GM21717 (cell line): ENCODE measurements at regions not wholly inside any gene's neighbourhood (a gene's known extent, or its start where the extent isn't known, plus 50 kb on each side); places are given as distances from the start of the nearest gene placed in this dataset.

Experiments
- ATAC-seq: cut with Tn5 transposase; IDR thresholded peaks from one replicate; pipeline ENCODE4 v1.9.1; 2021; ENCODE audit warnings: mild to moderate bottlenecking, moderate library complexity; ENCODE audit not compliant: unreplicated experiment

DNA sequence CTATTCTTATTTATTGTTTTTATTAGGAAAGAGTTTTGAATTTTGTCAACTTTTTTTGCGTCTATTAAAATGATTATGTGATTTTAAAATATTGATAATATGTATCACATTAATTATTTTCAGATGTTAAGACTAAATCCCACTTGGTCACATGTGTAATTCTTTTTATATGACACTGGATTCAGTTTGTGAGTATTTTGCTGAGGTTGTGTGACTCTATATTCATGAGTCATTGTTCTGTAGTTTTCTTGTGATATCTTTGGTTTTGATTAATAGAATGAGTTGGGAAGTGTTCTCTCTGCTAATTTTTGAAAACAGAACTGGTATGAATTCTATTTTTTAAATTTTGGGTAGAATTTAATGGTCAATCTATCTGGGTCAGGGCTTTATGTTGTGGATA is 317.9 kb downstream of the ETS1 start:
- no peak for ATAC-seq

DNA sequence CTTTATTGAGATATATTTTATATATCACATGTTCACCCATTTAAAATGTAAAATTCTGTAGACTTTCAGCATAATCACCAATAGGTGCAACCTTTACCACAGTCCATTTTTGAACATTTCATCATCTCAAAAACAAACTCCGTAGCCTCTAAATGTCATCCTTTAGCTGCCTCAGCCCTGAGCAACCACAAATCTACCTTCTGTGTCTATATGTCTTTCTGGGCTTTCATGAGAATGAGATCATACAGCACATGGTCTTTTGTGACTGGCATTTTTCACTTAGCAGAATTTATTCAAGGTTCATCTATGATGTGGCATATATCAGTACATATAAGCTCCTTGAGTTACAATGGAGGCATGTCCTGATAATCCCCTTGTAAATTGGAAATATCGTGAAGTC is 320.5 kb downstream of the ETS1 start:
- no peak for ATAC-seq

DNA sequence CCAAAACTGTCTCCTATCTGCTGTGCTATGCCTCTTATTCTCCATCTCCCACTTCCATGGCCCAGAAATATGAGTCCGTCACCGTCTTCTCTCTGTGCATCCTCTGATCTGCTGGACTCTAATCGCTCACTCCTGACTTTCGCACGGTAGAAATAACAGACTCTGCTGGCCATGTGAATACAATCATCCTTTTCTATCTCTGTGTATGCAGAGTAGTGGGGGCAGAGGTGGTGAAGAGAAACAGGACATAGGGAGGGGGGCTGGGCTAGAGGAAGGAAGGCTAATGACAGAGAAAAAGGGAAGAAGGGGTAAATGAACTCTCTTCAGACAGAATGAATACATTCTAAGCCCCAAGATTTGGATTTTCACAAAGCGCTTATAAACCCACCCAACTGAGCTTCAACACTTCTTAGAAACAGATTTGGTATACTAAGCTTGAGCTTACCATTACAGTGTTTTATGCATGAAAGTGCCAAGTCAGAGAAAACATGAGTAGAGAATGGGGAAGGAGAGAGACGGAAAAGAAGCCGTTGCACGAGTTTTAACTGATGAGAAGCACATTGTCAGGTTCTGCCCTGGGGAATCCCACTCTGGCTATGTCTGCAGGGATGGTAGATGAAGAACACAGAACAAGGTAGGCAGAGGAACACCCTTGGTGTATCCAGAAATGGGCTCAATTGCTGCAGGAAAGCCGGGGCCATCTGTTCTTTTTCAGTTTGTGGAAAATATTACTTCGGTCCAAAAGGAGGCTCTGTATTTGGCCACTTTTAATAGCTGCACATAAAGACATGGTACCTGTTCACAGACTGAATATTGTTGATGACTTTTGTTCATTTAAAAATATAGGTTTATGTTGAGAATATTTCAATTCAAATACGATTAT is 324.7 kb downstream of the ETS1 start:
- no peak for ATAC-seq

DNA sequence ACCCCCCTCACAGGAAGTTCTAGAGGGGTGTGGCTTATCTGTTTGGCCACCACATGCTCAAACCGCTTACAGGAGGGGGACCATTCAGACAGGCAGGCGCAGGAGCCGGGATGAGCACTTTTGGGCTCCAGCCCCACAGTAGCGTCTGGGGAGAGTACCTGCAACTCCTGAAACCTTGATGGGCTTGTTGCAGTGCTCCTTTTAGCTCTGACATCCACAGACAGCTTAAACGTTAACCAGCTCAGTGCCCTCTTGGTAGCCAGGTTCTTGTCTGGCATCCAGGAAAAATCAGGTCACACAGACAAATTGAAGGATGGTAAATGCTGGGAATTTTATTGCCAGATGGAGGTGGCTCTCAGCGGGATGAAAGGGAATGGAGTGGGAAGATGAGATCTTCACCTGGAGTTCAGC is 326.3 kb downstream of the ETS1 start:
- ATAC-seq = no peak

DNA sequence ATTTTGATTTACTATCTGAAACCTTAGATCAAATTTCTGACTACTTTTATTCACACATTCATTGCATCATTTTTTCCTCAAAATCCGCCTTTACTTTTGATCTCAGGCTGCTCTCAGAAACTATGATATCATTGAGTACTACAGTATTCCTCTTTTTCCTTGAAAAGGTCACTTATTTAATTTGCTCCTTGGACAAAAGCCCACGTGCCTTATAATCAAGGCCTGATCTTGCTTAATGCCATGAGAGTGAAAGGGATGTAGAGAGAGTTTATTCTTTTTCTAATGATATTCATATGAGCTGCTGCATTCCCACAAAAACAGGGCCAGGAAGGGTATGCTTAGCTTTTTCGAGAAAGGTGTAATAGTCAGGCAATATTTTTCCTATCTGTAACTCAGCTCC is 327.0 kb downstream of the ETS1 start:
- no peak for ATAC-seq

DNA sequence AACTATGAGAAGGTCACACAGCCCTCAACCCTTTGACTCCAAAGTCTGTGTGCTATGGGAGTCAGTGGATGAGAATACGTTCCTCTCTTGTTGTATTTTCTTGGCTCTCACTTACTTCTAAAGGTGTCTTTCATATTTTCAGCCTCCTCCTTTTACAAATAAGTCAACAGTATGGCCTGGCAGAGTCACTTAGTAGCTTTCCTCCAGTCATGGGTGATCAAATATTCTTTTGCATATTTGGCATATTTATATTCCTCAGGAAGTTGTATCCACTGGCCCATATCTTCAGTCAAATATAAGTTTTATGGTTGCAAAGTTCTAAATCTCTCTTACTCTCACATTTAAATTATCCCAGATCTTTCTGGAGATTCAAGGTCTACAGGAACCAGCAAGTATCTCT is 327.5 kb downstream of the ETS1 start:
- ATAC-seq = no peak

DNA sequence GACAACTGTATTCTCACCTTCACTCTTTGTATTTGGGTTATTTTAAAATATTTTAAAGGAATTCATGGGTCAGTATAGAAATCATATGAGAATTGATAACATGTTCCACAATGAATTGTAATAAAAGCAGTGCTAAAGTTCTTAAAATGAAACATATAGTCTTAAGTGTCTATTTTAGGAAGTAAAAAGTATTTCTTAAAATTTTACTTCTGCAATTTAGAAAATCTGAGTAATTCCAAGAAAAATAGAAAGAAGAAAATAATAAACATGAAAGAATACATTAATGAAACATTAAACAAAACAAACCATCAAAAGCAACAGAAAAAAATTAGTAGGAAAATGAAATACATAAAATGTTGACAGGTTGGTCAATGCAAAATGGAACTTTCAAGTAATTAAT is 332.4 kb downstream of the ETS1 start:
- no peak for ATAC-seq

DNA sequence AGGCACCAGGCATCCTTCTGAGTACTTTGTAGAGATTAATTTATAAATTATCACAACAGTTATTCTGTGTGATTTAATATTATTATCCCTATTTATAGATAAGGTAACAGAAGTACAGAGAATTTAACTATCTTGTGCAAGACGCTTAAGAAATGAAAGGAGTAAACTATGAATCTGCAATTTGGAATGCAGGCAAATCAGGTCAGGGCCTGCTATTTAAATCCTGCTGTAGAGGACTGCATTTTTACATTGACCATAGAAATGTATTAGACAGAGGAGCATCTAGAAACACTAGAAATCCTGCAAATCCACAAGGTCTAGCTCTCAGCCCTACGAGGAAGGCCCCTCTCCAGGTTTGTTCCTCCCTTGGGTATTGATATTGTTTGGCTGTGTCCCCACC is 336.2 kb downstream of the ETS1 start:
- ATAC-seq = no peak

DNA sequence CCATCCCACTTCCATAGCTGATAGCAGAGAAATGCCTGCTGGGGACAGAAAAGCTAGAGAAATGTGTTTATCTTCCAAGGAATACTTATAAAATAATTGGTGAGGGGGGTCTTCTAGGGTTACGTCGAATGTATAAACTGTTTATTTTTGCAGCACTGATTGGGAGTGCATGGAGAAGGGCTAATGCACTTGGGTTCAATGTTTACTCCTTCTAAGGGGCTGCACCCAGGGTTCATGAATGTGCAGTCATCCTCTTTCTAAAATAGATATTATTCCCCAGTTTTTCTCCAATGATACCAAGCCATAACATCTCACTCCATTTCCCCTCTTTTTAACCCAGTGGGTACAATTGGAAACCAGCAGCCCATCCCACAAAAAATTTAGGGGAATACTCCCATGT is 336.9 kb downstream of the ETS1 start:
- no peak for ATAC-seq

DNA sequence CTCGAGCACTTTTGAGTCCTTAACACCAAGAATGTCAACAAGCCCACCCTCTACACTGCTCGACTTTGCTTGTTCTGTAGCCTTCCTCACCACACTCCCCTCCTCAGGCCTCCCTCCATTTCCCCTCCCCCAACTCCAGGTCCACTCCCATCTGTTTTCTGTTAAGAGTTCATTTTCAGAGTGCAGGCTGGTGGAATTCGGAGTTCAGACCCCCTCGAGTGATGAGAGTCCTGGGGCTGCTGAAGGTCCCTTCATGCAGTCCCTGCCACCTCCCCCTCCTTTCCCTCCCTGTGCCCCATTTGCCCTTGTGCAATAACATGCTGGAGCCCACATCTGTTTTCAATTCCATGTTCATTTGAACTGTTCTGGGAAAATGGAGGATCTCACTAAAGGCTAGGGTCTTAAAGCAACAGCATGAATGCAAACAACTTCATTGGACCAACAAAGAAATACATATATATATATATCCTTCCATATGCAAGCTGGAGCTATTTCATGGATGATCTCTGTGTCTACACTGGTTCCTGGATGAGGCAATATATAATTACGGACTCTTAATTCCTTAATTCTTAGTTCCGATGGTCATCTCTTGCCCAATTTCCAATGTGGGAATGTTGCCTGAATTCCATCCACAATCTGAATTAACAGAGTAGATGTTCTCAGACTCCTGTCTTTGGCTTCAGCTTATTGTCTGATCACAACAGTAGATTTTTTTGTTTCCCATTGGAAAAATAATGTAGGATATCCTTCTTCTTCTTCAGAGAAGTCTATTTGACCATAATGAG is 340.4 kb downstream of the ETS1 start:
- no peak for ATAC-seq

DNA sequence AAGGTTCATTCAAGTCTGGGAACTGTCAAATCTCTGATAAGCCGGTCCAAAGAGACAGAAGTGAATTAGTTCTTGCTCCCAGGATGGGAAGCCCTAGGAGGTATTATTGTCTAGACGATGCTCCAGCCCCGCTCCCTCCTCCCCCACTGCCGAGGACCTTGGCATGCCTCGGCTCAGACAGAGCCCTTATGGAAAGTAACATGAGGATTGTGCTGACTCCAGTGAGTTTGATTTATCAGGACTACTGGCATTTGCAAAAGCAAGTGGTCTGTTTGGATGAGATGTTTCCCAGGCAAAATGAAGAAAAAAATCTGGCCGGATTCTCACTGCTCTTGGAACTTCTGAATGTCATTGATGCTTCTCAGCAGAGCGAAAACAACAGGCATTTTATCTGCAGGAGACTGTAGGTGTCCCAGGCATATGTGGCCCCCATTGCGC is 341.0 kb downstream of the ETS1 start:
- no peak for ATAC-seq

DNA sequence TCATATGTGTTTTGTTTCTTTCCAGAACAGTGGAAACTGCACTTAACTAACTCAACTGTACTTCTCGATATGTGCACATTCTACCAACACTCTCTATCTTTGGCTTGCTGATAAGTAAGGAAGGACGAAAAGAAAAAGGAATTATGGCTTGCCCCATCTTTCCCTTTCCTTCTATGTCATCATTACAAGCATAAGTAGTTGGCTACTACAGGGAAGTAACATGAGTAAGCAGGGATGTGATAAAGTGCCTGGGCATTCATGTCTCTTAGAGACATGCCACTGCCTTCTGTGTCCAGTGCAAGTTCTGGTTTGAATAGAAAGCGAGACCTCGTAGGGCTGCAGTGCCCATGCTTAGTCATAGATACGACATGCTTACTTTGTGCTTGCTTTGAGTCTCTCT is 342.5 kb downstream of the ETS1 start:
- no peak for ATAC-seq

DNA sequence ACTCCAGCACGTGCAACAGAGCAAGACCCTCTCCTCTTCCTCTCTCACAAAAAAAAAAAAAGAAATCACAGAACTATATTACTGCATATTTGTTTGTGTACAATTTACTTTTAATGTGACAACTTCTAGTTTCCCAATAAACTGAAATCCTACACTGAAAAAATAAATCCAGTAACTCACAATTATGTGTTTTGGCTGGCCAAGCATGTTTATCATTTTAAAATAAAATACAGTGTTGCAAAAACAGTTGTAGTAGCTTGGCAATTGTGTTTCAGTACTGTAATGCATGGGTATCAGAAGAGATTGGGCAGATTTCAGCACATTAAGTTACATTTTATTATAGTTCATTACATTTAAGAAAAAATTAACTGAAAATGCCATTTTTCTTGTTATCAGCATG is 344.9 kb downstream of the ETS1 start:
- ATAC-seq = no peak

DNA sequence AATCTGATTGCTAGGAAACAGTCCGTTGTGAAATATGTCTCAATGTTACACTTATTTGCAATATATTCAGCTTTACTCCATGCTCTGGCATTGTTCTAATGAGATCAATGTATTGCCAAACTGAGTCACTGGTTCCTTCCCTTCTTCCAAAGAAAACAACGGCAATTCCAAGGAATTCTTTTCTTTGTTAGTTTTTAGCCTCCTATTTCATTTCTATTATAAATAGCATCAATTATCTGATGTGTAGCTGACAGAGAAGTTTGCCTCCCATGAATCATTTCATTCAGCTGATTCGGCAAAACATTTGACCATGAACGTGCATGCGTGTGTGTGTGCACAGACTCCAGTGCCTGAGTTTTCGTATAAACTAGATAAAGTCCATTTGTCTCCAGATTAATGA is 346.8 kb downstream of the ETS1 start:
- no peak for ATAC-seq

DNA sequence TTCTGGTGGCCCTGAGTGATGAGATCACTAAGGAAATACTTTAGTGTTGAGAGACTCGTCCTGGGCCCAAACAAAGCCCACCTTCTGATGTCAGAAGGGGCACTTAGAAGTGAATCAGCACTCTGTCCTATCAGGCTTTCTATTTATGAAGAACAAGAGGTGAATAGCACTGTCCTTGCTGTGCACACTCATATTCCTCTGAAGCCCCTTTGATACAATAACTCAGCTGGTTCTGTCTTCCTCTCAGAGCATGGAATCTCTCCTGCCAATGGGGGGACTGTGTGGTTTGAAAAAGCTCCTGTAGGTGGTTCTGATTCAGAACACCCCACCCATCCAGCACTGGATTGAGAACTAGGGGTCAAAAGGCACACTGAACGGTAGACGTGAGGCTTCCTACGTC is 348.1 kb downstream of the ETS1 start:
- no peak for ATAC-seq

DNA sequence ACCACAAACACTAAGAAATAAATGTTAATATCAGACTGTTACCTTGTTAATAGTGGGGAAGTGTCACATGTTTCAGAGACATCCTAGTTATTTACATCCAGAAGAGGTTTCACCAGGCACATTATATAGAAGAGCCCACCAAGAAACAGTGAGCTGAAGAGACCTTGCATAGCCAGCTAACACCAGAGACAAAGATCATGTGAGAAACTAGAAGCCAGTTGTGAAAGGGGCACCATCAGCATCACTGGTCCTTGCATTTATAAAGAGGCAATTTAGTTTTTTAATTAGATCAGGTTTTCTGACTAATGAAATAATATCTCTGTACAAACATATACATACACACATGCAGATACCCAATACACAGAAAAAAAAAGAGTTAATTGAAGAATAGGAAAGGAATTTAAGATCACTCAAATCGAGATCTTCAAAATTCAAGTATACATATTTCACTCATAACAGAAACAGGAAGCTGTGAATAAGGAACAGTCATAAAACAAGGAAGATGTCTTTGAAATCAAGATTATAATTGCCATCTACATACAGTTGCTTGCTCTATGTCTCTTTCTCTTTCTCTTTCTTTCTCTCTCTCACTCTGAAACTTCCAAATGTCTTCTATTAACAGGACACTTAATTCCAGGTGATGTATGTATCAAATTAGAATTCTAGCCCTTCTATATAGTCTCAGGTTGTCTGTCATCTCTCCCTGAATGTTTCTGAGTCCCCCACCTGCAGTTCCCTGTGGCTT is 348.7 kb downstream of the ETS1 start:
- ATAC-seq = peak; percentile 90

DNA sequence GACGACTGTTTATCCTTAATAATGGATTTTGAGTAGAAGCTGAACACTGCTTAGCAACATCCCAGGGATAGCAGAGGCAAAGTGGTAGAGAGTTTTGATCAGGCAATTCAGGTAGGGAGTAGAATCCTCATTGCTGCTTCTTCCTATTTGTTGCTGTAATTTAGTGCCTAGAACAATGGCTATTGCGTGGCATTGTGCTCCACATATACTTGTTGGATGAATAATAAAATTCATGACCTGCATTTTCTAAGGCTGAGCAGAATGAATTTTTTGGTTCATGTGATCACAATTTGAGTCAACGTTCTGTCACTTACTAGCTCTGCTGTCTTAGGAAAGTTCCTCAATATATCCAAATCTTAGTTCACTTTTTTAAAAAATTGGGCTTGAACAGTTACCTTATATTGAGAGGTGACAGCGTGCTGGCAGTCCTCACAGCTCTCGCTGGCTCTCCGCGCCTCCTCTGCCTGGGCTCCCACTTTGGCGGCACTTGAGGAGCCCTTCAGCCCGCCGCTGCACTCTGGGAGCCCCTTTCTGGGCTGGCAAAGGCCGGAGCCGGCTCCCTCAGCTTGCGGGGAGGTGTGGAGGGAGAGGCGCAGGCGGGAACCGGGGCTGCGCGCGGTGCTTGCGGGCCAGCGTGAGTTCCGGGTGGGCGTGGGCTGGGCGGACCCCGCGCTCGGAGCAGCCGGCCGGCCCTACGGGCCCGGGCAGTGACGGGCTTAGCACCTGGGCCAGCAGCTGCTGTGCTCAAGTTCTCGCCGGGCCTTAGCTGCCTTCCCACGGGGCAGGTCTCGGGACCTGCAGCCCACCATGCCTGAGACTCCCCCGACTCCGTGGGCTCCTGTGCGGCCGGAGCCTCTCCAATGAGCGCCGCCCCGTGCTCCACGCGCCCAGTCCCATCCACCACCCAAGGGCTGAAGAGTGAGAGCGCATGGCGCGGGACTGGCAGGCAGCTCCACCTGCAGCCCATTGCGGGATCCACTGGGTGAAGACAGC is 350.6 kb downstream of the ETS1 start:
- no peak for ATAC-seq

DNA sequence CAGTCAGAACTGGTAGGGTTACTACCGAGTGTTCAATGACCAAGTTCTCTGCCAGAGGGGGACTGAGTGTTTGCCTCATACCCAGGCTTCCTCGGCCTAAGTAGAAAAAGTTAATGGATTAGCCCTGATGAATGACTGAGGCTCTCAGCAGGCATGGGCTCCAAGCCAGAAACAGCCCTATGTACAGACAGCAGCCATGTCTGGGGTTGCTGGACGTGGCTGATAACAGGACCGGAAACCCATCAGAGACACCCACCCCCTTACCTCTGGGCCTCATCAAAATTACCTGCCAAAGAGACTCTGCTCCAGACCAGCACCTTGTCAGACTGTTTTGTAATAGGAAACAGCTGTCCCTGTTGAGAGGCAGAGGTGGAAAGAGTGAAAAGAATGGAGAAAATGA is 351.4 kb downstream of the ETS1 start:
- ATAC-seq = no peak

DNA sequence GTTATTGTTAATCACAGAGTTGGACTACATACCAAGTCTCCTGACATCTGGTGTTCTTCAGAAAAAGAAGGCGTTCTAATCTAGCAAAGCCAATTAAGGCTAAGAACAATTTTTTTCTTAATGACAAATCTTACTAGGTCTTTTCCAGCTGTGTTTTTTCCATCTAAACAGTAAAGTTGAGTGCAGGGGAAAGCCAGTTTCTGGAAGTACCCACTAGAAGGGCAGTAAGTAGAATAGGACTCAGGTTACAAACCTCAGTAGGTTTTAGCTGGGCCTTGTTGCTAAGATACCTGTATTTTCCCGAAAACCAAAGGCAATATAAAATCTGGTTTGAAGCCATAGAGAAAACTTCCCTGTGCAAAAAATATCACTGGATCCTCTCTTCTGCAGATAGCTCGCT is 351.9 kb downstream of the ETS1 start:
- ATAC-seq = no peak

DNA sequence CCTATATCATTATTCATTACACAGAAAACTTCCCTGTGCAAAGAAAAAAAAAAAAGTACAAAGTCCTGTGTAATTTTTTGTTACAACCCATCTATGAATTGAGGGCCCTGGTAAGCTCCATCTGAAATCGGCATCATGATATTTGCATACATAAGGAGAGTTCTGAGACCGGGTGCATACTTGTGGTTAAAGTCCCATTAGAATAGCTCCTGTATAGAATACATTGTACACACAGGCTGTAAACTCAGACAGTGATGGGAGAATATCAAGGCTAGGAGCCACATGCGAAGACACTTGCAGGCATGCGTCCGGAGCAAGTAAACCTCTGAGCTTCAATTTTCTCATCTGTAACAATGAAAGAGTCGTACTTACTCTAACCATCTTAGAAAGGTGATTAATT is 353.2 kb downstream of the ETS1 start:
- no peak for ATAC-seq
